A204.1 (cell line): ENCODE measurements at regions not wholly inside any gene's neighbourhood (a gene's known extent, or its start where the extent isn't known, plus 50 kb on each side); places are given as distances from the start of the nearest gene placed in this dataset.
"Not testable (repeated sequence)": the region's sequence is repeated elsewhere in the genome, so short reads cannot be mapped to it uniquely, and the experiment has no call there.

ENCODE experiments used
- FAIRE-seq: peaks from 2 replicates; lab custom pipeline; 2012; peaks lifted over from hg19 to GRCh38; lab: Jason Lieb, UNC

DNA sequence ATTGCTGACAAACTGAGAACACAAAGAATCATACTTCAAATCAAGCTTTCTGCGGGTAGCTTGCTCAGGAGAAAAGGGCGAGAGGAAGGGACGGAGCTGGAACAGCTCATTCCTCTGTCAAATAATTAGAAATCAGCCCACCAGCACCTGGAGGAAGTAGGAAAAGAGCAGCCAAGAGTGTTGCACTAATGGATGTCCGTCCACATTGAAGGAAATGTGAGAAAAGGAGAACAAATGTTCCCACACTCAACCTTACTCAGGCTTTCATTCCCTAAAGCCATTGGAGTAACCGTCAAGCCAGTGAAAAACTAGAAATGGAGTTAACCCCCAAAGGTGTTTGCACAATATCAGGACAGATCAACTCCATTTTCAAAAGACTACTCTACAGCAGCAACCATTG lies 233.0 kb upstream of the PRKD1 start:
- FAIRE-seq = no peak

GRCh38 chr14:30162066-30162465 lies 234.4 kb upstream of the PRKD1 start:
- no peak for FAIRE-seq

DNA sequence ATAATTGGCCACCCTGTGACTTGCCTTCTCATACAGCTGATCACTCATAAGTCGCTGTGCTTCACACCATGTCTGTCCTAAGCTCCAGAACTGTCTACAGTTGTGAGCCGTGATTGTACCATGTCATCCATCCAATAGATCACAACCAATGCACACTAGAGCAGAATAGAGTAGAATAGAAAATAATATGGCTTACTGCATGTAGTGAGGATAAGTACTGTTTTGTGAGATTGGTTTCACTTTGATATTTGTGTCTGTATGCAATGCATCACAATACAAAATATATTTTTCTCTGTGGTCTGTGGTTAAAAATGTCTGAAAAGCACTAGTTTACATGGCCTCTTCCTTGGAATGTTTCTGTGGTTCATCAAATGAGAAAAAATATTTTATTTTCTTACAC lies 237.6 kb upstream of the PRKD1 start:
- no peak for FAIRE-seq

DNA sequence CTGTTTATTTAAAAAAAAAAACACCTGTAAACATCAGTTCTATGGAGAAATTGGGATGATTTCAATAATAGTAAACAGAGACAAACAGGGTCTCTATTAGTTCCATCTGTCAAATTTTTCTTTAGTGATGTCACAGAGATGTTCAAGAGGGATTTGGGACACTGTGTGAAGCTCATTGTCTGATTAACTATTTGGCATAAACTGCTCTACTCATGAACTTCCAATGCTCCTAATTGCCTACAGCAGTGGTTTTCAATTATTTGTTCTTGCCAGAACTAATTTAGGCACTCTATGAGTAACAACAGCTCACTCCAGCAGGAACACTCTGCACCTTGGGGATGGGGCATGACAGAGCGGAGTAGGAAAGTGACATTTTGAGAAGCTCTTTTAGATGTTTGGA lies 250.1 kb upstream of the PRKD1 start:
- no peak for FAIRE-seq

GRCh38 chr14:30179381-30180130 lies 251.9 kb upstream of the PRKD1 start:
- FAIRE-seq = no peak

GRCh38 chr14:30180219-30180618 lies 252.6 kb upstream of the PRKD1 start:
- no peak for FAIRE-seq

GRCh38 chr14:30185832-30186231 lies 258.2 kb upstream of the PRKD1 start:
- FAIRE-seq = no peak

- FAIRE-seq = no peak
Measured at GRCh38 chr14:30191639-30192279, 264.1 kb upstream of the PRKD1 start.

- no peak for FAIRE-seq
Measured at GRCh38 chr14:30193101-30193500, 265.5 kb upstream of the PRKD1 start.

DNA sequence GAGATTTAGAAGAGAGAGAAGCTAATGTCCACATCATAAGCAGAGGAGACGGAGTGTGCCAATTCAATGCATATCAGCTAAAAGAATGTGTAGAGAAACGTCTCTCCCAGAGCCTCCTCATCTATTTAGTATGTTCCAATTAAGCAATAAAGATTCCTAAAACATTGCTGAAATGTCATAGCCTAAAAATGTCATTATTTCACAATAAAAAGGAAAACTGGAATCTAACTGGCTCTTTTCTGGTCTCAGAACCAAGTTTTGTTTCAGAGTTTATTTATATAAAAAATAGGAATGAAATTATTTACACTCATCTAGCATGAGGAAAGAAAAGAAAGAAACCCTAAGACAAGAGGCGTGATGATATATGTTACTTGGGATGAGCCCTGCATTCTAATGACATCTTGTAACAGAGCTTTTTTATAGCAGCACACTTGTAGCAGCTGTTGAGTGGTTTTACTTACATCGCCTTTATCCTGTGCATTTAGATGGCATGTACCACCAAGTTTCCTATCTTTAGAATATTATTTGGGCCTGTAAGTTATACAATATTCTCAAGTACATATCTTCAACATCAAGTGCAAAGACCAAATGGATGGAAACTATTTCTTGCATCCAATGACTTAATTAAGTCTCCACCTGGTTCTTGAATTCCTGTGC lies 266.3 kb upstream of the PRKD1 start:
- no peak for FAIRE-seq

DNA sequence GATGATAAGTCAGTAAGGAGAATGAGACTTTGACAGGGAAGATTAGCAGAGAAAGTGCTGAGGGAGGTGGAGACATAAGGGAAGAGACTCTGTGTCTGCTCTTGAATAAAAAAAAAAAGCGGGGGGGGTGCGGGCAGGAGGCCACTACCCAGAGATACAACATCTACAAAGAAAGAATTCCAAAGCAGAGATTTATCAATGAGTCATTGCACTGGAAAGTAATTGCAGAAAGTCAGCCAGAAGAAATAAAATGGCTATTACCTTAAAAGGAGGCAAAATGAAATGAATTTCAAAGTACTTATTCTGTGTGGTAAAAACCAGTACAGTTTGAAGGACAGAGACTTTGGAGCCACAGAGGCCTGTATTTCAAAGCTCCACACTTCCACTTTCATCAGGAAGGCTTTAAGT lies 267.1 kb upstream of the PRKD1 start:
- no peak for FAIRE-seq

- FAIRE-seq = no peak
Measured at GRCh38 chr14:30195941-30196340, 268.3 kb upstream of the PRKD1 start.

DNA sequence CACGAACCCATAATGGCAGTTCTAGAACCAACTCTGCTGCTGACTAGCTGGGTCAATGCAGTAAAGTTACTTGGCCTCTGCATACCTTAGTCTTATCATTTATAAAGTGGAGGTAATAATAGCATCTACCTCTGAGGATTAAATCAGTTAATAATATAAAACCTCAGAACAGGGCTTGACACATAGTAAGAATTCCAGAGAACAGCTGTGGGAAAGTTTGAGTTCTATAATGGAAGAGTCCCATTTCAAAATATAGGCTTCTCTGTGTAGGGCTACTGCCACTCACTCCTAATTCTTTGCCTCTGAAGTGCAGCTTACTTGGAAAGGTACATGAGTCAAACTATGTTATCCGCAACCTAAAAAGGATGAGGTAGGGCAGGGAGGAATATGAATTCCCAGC lies 269.2 kb upstream of the PRKD1 start:
- no peak for FAIRE-seq

DNA sequence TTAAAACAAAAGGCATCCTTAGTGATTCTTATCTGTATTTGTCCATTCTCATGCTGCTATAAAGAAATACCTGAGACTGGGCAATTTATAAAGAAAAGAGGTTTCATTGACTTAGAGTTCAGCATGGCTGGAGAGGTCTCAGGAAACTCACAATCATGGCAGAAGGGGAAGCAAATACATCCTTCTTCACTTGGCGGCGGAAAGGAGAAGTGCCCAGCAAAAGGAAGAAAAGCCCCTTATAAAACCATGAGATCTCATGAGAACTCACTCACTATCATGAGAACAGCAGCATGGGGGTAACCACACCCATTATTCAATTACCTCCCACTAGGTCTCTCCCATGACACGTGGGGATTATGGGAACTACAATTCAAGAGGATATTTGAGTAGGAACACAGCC lies 271.1 kb upstream of the PRKD1 start:
- FAIRE-seq = not testable (repeated sequence)

DNA sequence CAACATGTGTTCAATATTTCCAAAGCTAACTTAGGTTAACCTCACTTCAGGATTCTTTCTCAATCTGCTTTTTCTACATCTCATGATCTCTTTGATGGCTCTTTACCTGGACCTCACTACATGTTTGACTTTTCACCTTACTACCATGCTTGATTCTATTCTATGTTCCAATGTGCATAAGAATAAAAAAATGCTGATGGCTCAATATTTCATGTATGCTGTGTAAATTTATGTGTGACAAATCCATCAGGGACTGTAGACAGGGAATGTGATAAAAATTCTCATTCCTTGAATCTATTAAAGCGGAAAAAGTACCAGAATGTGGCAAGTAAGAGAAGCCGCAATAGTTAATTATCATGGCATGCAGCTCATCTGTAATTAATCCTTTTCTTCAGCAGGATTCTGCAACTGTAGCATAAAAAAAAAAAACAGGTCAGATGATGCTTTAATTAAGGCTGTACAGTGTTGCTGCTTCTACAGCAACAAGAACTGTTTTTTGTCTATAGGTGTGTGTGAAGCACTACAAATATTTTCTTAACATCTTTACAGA lies 276.9 kb upstream of the PRKD1 start:
- FAIRE-seq = no peak

DNA sequence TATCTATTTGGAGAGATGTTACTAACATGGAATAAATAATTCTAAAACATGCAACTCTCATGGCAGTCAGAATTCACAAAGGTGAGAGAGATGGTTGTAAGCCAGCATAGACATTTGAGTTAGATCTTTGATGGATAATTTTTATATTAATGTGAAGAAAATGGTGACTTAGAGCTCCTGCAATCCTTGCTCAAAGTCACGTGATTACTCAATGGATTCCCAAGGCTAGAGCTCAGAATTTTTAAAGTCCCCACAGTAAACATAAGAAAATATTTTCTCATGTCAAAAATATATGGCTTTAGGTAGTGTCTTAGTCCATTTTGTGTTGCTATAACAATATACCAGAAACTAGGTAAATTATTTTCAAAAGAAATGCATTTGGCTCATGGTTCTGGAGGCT lies 281.5 kb upstream of the PRKD1 start:
- no peak for FAIRE-seq

GRCh38 chr14:30210630-30211029 lies 283.0 kb upstream of the PRKD1 start:
- no peak for FAIRE-seq

- no peak for FAIRE-seq
Measured at GRCh38 chr14:30211326-30211725, 283.7 kb upstream of the PRKD1 start.

- FAIRE-seq = no peak
Measured at GRCh38 chr14:30214014-30214413, 286.4 kb upstream of the PRKD1 start.

DNA sequence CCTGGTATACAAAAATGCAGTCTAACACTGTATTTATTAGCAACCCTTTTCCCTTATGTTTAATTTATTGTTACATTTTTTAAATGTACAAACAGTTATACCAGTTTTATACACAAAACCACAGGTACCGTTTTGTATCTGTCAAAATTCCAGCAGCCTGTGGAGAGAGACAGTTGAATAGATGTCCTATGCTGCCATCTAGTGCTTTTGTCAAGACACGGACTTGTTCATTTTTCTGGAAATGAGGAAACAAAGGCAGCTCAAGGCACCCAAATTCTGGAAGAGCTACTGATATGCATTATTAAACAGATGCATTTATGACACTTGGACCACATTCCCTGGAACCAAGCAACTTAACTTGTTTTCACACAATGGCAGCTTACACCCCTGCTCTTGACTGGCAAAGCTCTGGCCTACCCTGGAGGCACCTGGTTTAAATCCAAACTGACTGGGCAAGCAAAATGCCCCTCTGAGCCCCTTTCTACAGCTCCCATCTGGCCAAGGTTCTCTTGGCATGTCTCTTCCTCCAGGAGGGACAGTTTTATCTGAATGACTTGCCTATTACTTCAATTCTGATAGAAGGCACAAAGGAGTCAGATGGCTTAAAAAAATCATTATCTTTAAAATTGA lies 286.9 kb upstream of the PRKD1 start:
- FAIRE-seq = peak; percentile 95

DNA sequence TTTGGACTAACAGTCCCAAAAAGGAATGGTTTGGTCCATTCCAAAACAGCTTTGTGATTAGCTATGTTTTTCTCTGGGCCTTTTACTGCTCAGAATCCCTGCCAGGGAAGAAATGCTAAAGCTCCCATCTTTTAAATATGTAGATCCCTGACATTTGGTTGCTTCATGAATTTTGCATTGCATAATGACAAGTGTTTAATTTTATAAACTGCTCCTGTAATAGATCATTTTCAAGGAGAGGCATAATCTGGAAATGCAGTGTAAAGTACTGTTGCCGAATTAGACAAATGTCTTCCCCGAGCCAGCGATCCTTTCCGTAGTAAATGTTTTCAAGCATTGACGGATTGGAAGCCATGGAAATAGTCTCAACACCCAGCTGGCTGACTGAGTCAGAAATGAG lies 291.3 kb upstream of the PRKD1 start:
- no peak for FAIRE-seq

DNA sequence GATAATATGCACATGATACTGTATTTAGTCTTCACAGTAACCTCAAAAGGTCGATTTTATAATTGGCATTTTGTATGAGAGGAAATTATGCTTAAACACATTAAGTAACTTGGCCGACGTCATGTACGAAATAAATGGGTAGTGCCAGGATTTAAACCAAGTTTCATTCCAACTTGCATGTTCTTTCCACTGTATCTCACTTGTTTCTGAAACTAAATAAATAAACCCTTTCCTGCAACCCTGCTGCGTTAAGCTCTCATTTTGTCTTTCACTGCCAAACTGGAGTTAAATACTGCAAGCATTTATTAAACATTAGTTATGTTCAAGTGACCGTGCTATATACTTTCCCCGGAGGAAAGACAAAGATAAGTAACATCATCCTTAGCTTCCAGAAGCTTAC lies 293.9 kb upstream of the PRKD1 start:
- no peak for FAIRE-seq

DNA sequence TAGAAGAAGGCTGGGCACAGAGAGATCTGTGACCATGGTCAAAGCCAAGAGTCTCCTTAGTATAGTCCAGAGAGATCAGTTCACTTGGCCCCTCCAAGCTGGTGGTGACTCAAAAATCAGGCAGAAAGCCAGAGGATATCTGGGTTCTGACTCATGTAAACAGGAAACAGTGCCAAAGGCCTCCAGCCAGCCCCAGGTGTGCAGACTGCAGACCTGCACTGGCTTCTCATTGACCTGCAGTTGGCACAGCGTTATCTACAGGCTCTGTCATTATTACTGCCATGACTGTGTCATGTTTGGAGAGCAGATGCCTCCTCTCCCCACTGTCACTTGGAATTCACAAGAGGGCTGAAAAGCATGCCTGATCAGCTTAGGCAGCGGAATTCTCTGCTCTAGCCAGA lies 295.7 kb upstream of the PRKD1 start:
- no peak for FAIRE-seq
